ENCODE measurements at regions not wholly inside any gene's neighbourhood (a gene's known extent, or its start where the extent isn't known, plus 50 kb on each side); places are given as distances from the start of the nearest gene placed in this dataset.

DNA sequence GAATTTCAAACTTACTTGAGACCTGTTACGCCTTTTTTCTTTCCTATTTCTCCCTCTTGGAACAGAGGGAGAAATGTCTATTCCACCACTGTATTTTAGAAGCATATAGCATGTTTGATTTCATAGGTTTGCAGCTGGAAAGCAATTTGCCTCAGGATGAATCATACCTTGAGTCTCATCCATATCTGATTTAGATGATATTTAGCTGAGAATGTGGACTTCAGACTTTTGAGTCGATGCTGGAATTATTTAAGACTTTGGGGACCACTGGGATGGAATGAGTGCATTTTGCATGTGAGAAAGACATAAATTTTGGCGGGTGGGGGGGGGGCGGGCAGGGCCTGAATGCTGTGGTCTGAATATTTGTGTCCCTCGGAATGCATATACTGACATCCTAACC, 67.3 kb upstream of the FOXN2 start:
- DNase-seq (ENCODE audit: low spot score) (no peak), ATAC-seq (no peak)
- Mint-ChIP-seq H3K27me3 (ENCODE audit: insufficient read depth, low read depth, poor library complexity) (no peaks in the 10 kb centered on the region), H3K4me3 (no peak overlapping the region), H3K9me3 (no peaks in the 10 kb centered on the region), H3K36me3 (ENCODE audit: low read depth) (no peaks in the 10 kb centered on the region), H3K27ac (no peak overlapping the region), H3K4me1 (peaks cover 10% of the 10 kb centered on the region)
- H3K9me2 ChIP-seq (ENCODE audit: insufficient read depth), result no peaks in the 10 kb centered on the region
- no peak overlapping the region for H3K4me2 ChIP-seq
- no peaks in the 10 kb centered on the region for H3K27me3 ChIP-seq (ENCODE audit: insufficient read depth)
- H4K20me1 ChIP-seq (replicated peaks; ENCODE audit: insufficient read depth), result no peaks in the 10 kb centered on the region
- H3K4me3 ChIP-seq, result no peak overlapping the region
- no peaks in the 10 kb centered on the region for H3F3A ChIP-seq (replicated peaks; ENCODE audit: low read depth)
- peaks cover 6% of the 10 kb centered on the region for H3K4me1 ChIP-seq (ENCODE audit: insufficient read depth)
- no peak for TF ChIP-seq POLR2AphosphoS5 (IDR thresholded peaks at IDR 0.05; ENCODE audit: low read depth)
- no peak for TF ChIP-seq JUNB (IDR thresholded peaks at IDR 0.05; ENCODE audit: unreplicated experiment)
- TF ChIP-seq ZNF114 (CRISPR knock-in tag; IDR thresholded peaks at IDR 0.05), result no peak
- TF ChIP-seq ETS1 (IDR thresholded peaks at IDR 0.05), result no peak
- TF ChIP-seq NANOG (IDR thresholded peaks at IDR 0.05; ENCODE audit: borderline replicate concordance), result no peak
- TF ChIP-seq EZH2phosphoT487 (IDR thresholded peaks at IDR 0.05; ENCODE audit: unreplicated experiment), result no peak
- no peak for TF ChIP-seq EZH2 (IDR thresholded peaks at IDR 0.05; ENCODE audit: low read depth, unreplicated experiment)
- no peak for TF ChIP-seq CREB1 (CRISPR knock-in tag; IDR thresholded peaks at IDR 0.05; ENCODE audit: low read depth)
- TF ChIP-seq STAT1 (IDR thresholded peaks at IDR 0.05; ENCODE audit: unreplicated experiment), result no peak
- TF ChIP-seq, protein P1, sequence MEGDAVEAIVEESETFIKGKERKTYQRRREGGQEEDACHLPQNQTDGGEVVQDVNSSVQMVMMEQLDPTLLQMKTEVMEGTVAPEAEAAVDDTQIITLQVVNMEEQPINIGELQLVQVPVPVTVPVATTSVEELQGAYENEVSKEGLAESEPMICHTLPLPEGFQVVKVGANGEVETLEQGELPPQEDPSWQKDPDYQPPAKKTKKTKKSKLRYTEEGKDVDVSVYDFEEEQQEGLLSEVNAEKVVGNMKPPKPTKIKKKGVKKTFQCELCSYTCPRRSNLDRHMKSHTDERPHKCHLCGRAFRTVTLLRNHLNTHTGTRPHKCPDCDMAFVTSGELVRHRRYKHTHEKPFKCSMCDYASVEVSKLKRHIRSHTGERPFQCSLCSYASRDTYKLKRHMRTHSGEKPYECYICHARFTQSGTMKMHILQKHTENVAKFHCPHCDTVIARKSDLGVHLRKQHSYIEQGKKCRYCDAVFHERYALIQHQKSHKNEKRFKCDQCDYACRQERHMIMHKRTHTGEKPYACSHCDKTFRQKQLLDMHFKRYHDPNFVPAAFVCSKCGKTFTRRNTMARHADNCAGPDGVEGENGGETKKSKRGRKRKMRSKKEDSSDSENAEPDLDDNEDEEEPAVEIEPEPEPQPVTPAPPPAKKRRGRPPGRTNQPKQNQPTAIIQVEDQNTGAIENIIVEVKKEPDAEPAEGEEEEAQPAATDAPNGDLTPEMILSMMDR (conservative IDR thresholded peaks at IDR 0.05; ENCODE audit: low read depth in 2 of 2), result no peak
- TF ChIP-seq, protein P2, sequence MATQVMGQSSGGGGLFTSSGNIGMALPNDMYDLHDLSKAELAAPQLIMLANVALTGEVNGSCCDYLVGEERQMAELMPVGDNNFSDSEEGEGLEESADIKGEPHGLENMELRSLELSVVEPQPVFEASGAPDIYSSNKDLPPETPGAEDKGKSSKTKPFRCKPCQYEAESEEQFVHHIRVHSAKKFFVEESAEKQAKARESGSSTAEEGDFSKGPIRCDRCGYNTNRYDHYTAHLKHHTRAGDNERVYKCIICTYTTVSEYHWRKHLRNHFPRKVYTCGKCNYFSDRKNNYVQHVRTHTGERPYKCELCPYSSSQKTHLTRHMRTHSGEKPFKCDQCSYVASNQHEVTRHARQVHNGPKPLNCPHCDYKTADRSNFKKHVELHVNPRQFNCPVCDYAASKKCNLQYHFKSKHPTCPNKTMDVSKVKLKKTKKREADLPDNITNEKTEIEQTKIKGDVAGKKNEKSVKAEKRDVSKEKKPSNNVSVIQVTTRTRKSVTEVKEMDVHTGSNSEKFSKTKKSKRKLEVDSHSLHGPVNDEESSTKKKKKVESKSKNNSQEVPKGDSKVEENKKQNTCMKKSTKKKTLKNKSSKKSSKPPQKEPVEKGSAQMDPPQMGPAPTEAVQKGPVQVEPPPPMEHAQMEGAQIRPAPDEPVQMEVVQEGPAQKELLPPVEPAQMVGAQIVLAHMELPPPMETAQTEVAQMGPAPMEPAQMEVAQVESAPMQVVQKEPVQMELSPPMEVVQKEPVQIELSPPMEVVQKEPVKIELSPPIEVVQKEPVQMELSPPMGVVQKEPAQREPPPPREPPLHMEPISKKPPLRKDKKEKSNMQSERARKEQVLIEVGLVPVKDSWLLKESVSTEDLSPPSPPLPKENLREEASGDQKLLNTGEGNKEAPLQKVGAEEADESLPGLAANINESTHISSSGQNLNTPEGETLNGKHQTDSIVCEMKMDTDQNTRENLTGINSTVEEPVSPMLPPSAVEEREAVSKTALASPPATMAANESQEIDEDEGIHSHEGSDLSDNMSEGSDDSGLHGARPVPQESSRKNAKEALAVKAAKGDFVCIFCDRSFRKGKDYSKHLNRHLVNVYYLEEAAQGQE (IDR thresholded peaks at IDR 0.05; ENCODE audit: unreplicated experiment), result no peak
- TF ChIP-seq ZNF331 (CRISPR knock-in tag; IDR thresholded peaks at IDR 0.05; ENCODE audit: low read depth), result no peak
- TF ChIP-seq ZNF462 (CRISPR knock-in tag; IDR thresholded peaks at IDR 0.05), result no peak
- H3K27ac ChIP-seq (ENCODE audit: low read depth), result no peak overlapping the region
- H3K79me2 ChIP-seq (replicated peaks; ENCODE audit: insufficient read depth), result no peaks in the 10 kb centered on the region
- H3K36me3 ChIP-seq (ENCODE audit: insufficient read depth), result no peaks in the 10 kb centered on the region
- no peak overlapping the region for H2AFZ ChIP-seq

Data from GM23338 (cell line).